ENCODE measurements at regions not wholly inside any gene's neighbourhood (a gene's known extent, or its start where the extent isn't known, plus 50 kb on each side); places are given as distances from the start of the nearest gene placed in this dataset.
"Not testable (repeated sequence)": the region's sequence is repeated elsewhere in the genome, so short reads cannot be mapped to it uniquely, and the experiment has no call there.

DNA sequence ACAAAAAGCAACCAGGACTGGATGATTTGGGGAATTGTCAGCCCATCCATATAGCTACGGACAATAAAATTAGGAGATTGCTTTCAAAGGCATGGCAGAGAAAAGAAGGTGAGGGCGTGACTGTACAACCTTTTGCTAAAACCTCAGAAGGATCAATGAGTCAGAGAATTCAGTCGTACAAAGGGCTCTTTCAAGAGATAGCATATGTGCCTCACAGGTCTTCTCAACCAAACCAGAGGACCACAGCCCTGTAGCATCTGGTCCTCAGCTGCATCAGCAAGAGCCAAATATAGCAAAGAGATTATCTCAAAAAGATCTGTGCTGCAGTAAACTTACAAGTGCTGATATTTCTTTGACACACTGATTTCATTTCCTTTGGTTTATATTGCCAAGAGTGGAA is 149.9 kb upstream of the RAB6C start:
- Histone ChIP-seq H3K27me3 (no peaks in the 10 kb centered on the region), H3K9ac (no peak overlapping the region)

DNA sequence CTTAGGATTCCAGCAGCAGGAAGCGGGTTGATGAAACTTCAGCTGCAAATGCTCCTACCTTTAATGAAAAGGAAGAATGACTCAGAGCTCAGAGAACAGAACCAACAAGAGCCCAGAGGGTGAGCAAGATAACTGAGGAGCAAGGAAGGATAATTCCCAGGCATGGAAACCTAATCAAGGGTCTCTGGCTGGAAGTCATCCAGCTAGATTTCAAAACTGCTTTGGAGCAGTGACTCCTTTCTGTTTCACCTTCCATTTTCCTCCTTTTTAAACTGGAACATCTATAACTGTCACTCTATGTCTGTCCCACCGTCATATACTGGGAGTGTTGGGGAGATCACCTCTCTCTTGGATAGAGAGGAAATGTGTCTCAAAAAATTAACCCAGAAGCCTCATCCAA is 148.4 kb upstream of the RAB6C start:
- Histone ChIP-seq H3K9me3 (peaks cover 30% of the 10 kb centered on the region), H3K27me3 (no peaks in the 10 kb centered on the region), H4K20me1 (no peaks in the 10 kb centered on the region), H3K9ac (no peak overlapping the region), H3K4me2 (no peak overlapping the region), H3K36me3 (no peaks in the 10 kb centered on the region), H3K4me3 (no peak overlapping the region), H3K27ac (no peak overlapping the region), H3K4me1 (no peaks in the 10 kb centered on the region)
- TF ChIP-seq Cebpa-rat (IDR thresholded peaks at IDR 0.05): no peak

More for the DNA sequence above, 149.9 kb upstream of the RAB6C start:
- H4K20me1 ChIP-seq: no peaks in the 10 kb centered on the region
- no peak overlapping the region for H3K27ac ChIP-seq
- no peaks in the 10 kb centered on the region for H3K4me1 ChIP-seq
- TF ChIP-seq Cebpa-rat (IDR thresholded peaks at IDR 0.05): no peak
- no peaks in the 10 kb centered on the region for H3K36me3 ChIP-seq
- no peak overlapping the region for H3K4me2 ChIP-seq
- H3K9me3 ChIP-seq: peaks cover 30% of the 10 kb centered on the region
- no peak overlapping the region for H3K4me3 ChIP-seq

DNA sequence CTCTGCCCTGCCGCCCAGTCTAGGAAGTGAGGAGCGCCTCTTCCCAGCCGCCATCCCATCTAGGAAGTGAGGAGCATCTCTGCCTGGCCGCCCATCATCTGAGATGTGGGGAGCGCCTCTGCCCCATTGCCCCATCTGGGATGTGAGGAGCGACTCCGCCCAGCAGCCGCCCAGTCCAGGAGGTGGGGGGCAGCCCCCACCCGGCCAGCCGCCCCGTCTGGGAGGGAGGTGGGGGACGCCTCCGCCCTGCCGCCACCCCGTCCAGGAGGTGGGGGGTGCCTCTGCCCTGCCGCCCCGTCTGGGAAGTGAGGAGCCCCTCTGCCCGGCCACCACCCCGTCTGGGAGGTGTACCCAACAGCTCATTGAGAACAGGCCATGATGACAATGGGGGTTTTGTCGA is 146.0 kb upstream of the RAB6C start:
- H3K4me3 ChIP-seq, H3K27me3 ChIP-seq, H4K20me1 ChIP-seq, H3K4me2 ChIP-seq, H3K4me1 ChIP-seq, H3K36me3 ChIP-seq, H3K27ac ChIP-seq, H3K9ac ChIP-seq: not testable (repeated sequence)
- peaks cover 30% of the 10 kb centered on the region for H3K9me3 ChIP-seq

DNA sequence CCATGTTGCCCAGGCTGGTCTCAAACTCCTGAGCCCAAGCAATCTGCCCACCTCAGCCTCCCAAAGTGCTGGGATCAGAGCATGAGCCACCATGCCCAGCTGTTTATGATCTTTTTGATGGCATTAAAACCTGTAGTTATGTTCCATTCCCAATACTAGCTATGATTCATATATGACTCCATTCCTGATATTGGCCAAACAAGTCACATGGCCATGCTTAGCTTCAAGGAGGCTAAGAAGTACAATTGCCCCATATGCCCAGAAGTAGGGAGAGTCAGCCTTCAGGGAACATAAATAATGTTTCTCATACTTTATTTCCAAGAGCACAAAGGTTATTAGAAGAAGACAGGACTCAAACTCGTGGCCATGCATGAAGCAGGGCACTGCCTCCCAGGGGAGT is 132.4 kb upstream of the RAB6C start:
- Histone ChIP-seq H3K9me3 (no peaks in the 10 kb centered on the region), H3K27ac (no peak overlapping the region), H4K20me1 (no peaks in the 10 kb centered on the region), H3K4me2 (peak overlapping the region; percentile 41), H3K4me1 (peaks cover 7% of the 10 kb centered on the region), H3K9ac (no peak overlapping the region), H3K36me3 (no peaks in the 10 kb centered on the region), H3K4me3 (no peak overlapping the region), H3K27me3 (no peaks in the 10 kb centered on the region)
- TF ChIP-seq Cebpa-rat (IDR thresholded peaks at IDR 0.05): no peak

DNA sequence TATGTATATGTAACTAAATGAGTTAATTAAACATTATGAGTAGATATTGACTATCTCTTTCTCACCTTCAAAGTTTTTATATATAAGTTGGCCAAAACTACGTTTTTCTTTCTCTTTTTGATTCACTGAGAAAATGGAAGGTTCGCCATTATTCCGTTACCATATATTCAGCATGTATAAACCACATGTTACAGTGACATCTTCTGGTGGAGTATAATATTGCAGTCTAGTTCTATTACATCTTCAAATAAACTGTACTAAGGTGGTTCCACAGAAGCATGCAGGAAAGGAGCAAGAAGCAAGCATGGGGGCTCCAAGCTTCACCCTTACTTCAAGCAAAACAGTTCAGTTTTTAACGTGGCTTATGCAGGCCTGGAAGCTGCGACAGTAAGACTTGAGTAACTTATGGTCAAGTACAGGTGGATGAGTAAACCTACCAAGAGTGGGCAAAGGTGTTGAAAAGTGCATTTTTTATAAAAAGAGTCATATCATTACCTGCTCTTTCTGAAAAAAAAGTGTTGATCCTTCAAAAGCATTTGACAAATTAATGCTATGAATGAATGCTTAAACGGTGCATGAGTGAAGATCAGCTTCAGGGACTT is 129.8 kb upstream of the RAB6C start:
- Histone ChIP-seq H3K4me1 (peaks cover 7% of the 10 kb centered on the region), H3K4me2 (no peak overlapping the region), H3K36me3 (no peaks in the 10 kb centered on the region), H3K27me3 (no peaks in the 10 kb centered on the region), H3K9ac (no peak overlapping the region), H3K27ac (no peak overlapping the region), H3K9me3 (no peaks in the 10 kb centered on the region), H4K20me1 (no peaks in the 10 kb centered on the region), H3K4me3 (no peak overlapping the region)
- no peak for TF ChIP-seq Cebpa-rat (IDR thresholded peaks at IDR 0.05)

DNA sequence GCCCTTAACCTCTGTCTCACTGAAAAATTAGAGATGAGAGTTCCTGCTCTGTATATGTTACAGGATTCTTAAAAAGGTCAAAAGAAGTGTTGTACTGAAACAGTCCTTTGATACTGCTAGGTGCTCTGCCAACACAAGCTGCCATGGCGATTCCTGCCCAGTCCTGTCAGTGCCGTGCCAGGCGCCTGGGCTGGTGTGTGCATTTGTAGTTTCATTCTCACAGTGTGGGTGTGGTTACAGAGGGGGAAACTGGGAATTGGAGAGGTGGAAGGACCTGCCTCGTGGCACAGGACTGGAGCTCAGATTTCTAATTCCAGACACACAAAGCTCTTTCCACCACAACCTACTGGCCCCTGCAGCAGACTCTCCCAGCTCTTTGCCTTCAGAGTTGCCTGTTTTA is 122.3 kb upstream of the RAB6C start:
- TF ChIP-seq Cebpa-rat (IDR thresholded peaks at IDR 0.05): no peak
- no peaks in the 10 kb centered on the region for H3K27me3 ChIP-seq
- H3K4me3 ChIP-seq: no peak overlapping the region
- no peaks in the 10 kb centered on the region for H3K36me3 ChIP-seq
- H3K27ac ChIP-seq: no peak overlapping the region
- no peaks in the 10 kb centered on the region; the same call in 1 of the 2 replicates for H3K9me3 ChIP-seq
- H3K9ac ChIP-seq: no peak overlapping the region
- no peaks in the 10 kb centered on the region for H4K20me1 ChIP-seq
- H3K4me1 ChIP-seq: peaks cover 12% of the 10 kb centered on the region
- no peak overlapping the region for H3K4me2 ChIP-seq

DNA sequence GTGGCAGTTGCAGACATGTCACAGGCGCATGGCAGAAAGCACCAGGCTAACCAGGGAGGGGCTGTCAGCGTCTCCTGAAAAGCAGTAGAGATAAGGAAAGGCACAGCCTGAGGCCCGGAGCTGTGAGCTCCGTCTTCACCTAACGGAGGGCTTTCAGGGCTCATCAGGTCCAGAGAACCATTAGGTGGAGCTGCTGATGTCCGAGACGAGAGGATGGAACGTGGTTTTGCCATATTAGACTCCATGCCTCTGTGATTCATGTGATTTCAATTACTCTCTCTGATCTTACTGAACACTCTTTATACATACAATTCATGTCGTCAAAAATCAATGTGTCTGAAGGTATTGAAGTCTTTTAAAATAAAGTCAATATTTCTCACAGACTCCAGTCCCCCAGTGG is 120.3 kb upstream of the RAB6C start:
- no peaks in the 10 kb centered on the region for H3K36me3 ChIP-seq
- no peaks in the 10 kb centered on the region for H4K20me1 ChIP-seq

DNA sequence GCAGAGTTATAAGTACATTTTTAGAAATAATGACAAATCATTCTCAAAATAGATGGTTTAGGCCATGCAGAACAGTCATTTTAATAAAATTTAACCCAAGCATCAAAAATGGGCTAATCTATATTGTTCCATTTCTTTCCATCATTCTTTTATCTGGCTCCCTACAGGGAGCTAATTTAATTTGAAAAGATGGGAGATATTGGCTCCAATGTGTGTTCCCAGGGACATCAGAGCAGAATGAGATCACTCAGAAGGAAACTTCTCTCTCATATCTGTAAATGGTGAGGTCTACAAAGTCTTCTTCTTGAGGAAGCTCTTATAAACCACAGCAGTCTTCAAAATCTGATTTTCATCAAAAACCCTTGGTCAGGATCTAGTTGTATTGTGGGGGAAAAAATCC is 119.4 kb upstream of the RAB6C start:
- Histone ChIP-seq H3K4me1 (peaks cover 41% of the 10 kb centered on the region), H4K20me1 (no peaks in the 10 kb centered on the region), H3K4me3 (no peak overlapping the region), H3K27me3 (no peaks in the 10 kb centered on the region), H3K4me2 (no peak overlapping the region), H3K27ac (no peak overlapping the region), H3K9me3 (no peaks in the 10 kb centered on the region; the same call in 1 of the 2 replicates), H3K9ac (no peak overlapping the region), H3K36me3 (no peaks in the 10 kb centered on the region)
- TF ChIP-seq Cebpa-rat (IDR thresholded peaks at IDR 0.05): no peak

More for the DNA sequence above, 120.3 kb upstream of the RAB6C start:
- H3K9me3 ChIP-seq: no peaks in the 10 kb centered on the region; the same call in 1 of the 2 replicates
- no peak overlapping the region for H3K4me3 ChIP-seq
- H3K27ac ChIP-seq: no peak overlapping the region
- no peaks in the 10 kb centered on the region for H3K27me3 ChIP-seq
- peaks cover 32% of the 10 kb centered on the region for H3K4me1 ChIP-seq
- no peak overlapping the region for H3K9ac ChIP-seq
- H3K4me2 ChIP-seq: no peak overlapping the region
- TF ChIP-seq Cebpa-rat (IDR thresholded peaks at IDR 0.05): no peak

DNA sequence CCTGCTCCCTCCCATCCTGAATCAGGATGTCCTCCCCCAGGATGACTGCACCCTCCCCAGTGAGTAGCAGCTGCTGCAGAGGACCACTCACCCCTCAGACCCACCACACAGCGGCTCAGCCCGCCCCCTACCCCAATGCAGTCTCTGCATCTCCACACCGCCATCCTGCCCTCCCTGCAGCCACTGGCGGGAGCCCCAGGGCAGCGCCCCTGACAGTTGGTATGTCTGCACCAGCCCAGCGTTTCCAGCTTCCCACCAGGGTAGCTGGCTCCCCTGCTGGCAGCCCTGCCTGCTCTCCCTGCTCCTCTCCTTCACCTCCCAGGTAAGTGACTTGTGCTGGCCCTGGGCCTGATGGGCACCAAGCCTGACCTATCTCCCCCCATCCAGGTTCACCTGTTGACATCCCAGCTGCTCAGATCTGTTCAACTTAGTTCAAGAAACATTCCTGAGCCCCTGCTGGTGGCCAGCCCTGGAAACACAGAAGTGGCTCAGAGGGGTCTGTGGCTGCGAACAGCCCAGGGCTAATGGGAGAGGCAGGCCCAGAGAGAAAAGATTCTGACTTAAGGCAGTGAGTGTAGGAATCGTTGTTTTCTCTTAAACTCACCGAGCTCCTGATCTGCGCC is 117.7 kb upstream of the RAB6C start:
- Histone ChIP-seq H3K27ac (peak overlapping the region; percentile 51; the same call in 1 of the 2 replicates), H4K20me1 (no peaks in the 10 kb centered on the region), H3K9me3 (no peaks in the 10 kb centered on the region), H3K4me1 (peaks cover 48% of the 10 kb centered on the region), H3K4me3 (no peak overlapping the region), H3K4me2 (no peak overlapping the region), H3K36me3 (no peaks in the 10 kb centered on the region), H3K9ac (no peak overlapping the region), H3K27me3 (no peaks in the 10 kb centered on the region)
- no peak for TF ChIP-seq Cebpa-rat (IDR thresholded peaks at IDR 0.05)

DNA sequence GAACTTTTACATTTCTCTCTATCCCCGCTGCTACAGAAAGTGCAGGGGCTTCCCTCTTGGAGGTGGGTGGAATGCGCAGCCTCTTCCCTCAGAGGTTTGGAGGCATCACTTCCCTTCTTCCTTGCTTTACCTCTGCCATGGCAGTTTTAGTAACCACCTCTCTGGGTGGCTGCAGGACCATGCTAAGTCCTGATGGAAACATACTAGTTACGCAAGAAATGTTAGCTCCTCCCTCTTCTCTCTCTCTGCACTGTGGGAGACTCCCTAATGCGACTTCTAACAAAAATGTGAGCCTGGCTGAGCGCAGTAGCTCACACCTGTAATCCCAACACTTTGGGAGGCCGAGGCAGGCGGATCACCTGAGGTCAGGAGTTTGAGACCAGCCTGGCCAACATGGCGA is 116.8 kb upstream of the RAB6C start:
- Histone ChIP-seq H4K20me1 (no peaks in the 10 kb centered on the region), H3K9me3 (no peaks in the 10 kb centered on the region), H3K27me3 (no peaks in the 10 kb centered on the region), H3K36me3 (no peaks in the 10 kb centered on the region), H3K27ac (peak overlapping the region; percentile 84; the same call in 1 of the 2 replicates), H3K9ac (no peak overlapping the region; the same call in 1 of the 2 replicates), H3K4me1 (peaks cover 48% of the 10 kb centered on the region), H3K4me2 (peak overlapping the region; percentile 70), H3K4me3 (no peak overlapping the region)
- no peak for TF ChIP-seq Cebpa-rat (IDR thresholded peaks at IDR 0.05)

Data from BLaER1 (cell line).